Skeletal muscle tissue (tissue), 3 donors: ENCODE measurements at regions not wholly inside any gene's neighbourhood (a gene's known extent, or its start where the extent isn't known, plus 50 kb on each side); places are given as distances from the start of the nearest gene placed in this dataset.
"Not testable (repeated sequence)": the region's sequence is repeated elsewhere in the genome, so short reads cannot be mapped to it uniquely, and the experiment has no call there.

Experiments used
- H3K27ac ChIP-seq: one replicate; pipeline ENCODE4 v1.7.0; 2013; ENCODE audit warnings: mild to moderate bottlenecking, low read depth, low read length, inconsistent platforms
- H3K27me3 ChIP-seq, 3 donors: one replicate each; pipeline ENCODE4 v1.7.0; 2013; ENCODE audit warnings: low read length in 3 of 3; ENCODE audit not compliant: control insufficient read depth in 3 of 3, insufficient read depth in 3 of 3
- H3K36me3 ChIP-seq, 3 donors: one replicate each; pipeline ENCODE4 v1.7.0; 2013; ENCODE audit warnings: low read length in 3 of 3; ENCODE audit not compliant: control insufficient read depth in 3 of 3, insufficient read depth in 3 of 3
- H3K4me1 ChIP-seq, 3 donors: one replicate each; pipeline ENCODE4 v1.7.0; 2013; ENCODE audit warnings: low read length in 3 of 3, mild to moderate bottlenecking in 3 of 3; ENCODE audit not compliant: control insufficient read depth in 3 of 3, insufficient read depth in 3 of 3
- H3K4me3 ChIP-seq, 3 donors: one replicate each; pipeline ENCODE4 v1.7.0; 2013; ENCODE audit warnings: low read length in 3 of 3
- H3K9ac ChIP-seq, 3 donors: one replicate each; pipeline ENCODE4 v1.7.0; 2013; ENCODE audit warnings: low read length in 3 of 3, mild to moderate bottlenecking in 3 of 3, moderate library complexity in 2 of 3, low read depth in 1 of 3
- H3K9me3 ChIP-seq, 3 donors: one replicate each; pipeline ENCODE4 v1.7.0; 2013; ENCODE audit warnings: low read length in 3 of 3; ENCODE audit not compliant: control insufficient read depth in 3 of 3
- donor health status: Osteomylitis.

GRCh38 chr2:39968037-39968436 lies 189.0 kb upstream of the THUMPD2 start:
- H3K9ac ChIP-seq = no peak overlapping the region
- peaks cover 0 to 3% (median 3%) of the 10 kb centered on the region in 3 donors for H3K9me3 ChIP-seq
- H3K4me1 ChIP-seq = no peaks in the 10 kb centered on the region
- H3K36me3 ChIP-seq = no peaks in the 10 kb centered on the region
- H3K4me3 ChIP-seq = no peak overlapping the region
- no peak overlapping the region for H3K27ac ChIP-seq
- H3K27me3 ChIP-seq = no peaks in the 10 kb centered on the region

GRCh38 chr2:39960681-39961080 lies 181.6 kb upstream of the THUMPD2 start:
- H3K27me3 ChIP-seq, H3K4me1 ChIP-seq, H3K9ac ChIP-seq, H3K9me3 ChIP-seq, H3K4me3 ChIP-seq, H3K27ac ChIP-seq, H3K36me3 ChIP-seq: not testable (repeated sequence)

GRCh38 chr2:39954346-39954745 lies 175.3 kb upstream of the THUMPD2 start:
- Histone ChIP-seq H3K9ac (no peak overlapping the region), H3K9me3 (no peaks in the 10 kb centered on the region), H3K36me3 (no peaks in the 10 kb centered on the region), H3K4me3 (no peak overlapping the region), H3K27ac (no peak overlapping the region), H3K4me1 (no peaks in the 10 kb centered on the region), H3K27me3 (no peaks in the 10 kb centered on the region)

GRCh38 chr2:39949131-39949530 lies 170.1 kb upstream of the THUMPD2 start:
- Histone ChIP-seq H3K4me3 (no peak overlapping the region), H3K9me3 (no peaks in the 10 kb centered on the region), H3K27me3 (no peaks in the 10 kb centered on the region), H3K4me1 (no peaks in the 10 kb centered on the region), H3K36me3 (no peaks in the 10 kb centered on the region), H3K27ac (no peak overlapping the region), H3K9ac (no peak overlapping the region)

GRCh38 chr2:39948016-39948719 lies 169.1 kb upstream of the THUMPD2 start:
- Histone ChIP-seq H3K27me3 (no peaks in the 10 kb centered on the region), H3K4me1 (no peaks in the 10 kb centered on the region), H3K9me3 (no peaks in the 10 kb centered on the region), H3K4me3 (no peak overlapping the region), H3K27ac (no peak overlapping the region), H3K9ac (no peak overlapping the region), H3K36me3 (no peaks in the 10 kb centered on the region)

- Histone ChIP-seq H3K4me1 (no peaks in the 10 kb centered on the region), H3K9me3 (no peaks in the 10 kb centered on the region), H3K4me3 (no peak overlapping the region), H3K36me3 (no peaks in the 10 kb centered on the region), H3K9ac (no peak overlapping the region), H3K27me3 (no peaks in the 10 kb centered on the region), H3K27ac (no peak overlapping the region)
These were observed 168.4 kb upstream of the THUMPD2 start for GRCh38 chr2:39947294-39948015.

GRCh38 chr2:39942950-39943349 lies 163.9 kb upstream of the THUMPD2 start:
- Histone ChIP-seq H3K4me1 (no peaks in the 10 kb centered on the region), H3K4me3 (no peak overlapping the region), H3K27ac (no peak overlapping the region), H3K9ac (no peak overlapping the region), H3K36me3 (no peaks in the 10 kb centered on the region), H3K27me3 (no peaks in the 10 kb centered on the region), H3K9me3 (no peaks in the 10 kb centered on the region)

- Histone ChIP-seq H3K9ac (no peak overlapping the region), H3K27ac (no peak overlapping the region), H3K27me3 (no peaks in the 10 kb centered on the region), H3K9me3 (no peaks in the 10 kb centered on the region), H3K36me3 (no peaks in the 10 kb centered on the region), H3K4me1 (no peaks in the 10 kb centered on the region), H3K4me3 (no peak overlapping the region)
These were observed 159.2 kb upstream of the THUMPD2 start for GRCh38 chr2:39938035-39938835.

GRCh38 chr2:39937621-39938020 lies 158.6 kb upstream of the THUMPD2 start:
- H3K9ac ChIP-seq = no peak overlapping the region
- H3K9me3 ChIP-seq = no peaks in the 10 kb centered on the region
- no peak overlapping the region for H3K27ac ChIP-seq

GRCh38 chr2:39934851-39935250 lies 155.8 kb upstream of the THUMPD2 start:
- Histone ChIP-seq H3K9ac (no peak overlapping the region), H3K36me3 (no peaks in the 10 kb centered on the region), H3K4me3 (no peak overlapping the region), H3K27ac (no peak overlapping the region), H3K27me3 (no peaks in the 10 kb centered on the region), H3K4me1 (no peaks in the 10 kb centered on the region), H3K9me3 (no peaks in the 10 kb centered on the region)

More at GRCh38 chr2:39937621-39938020, 158.6 kb upstream of the THUMPD2 start:
- no peaks in the 10 kb centered on the region for H3K36me3 ChIP-seq
- no peaks in the 10 kb centered on the region for H3K27me3 ChIP-seq
- no peaks in the 10 kb centered on the region for H3K4me1 ChIP-seq
- H3K4me3 ChIP-seq = no peak overlapping the region
